Upper lobe of right lung (tissue), 1 donor: ENCODE measurements at regions not wholly inside any gene's neighbourhood (a gene's known extent, or its start where the extent isn't known, plus 50 kb on each side); places are given as distances from the start of the nearest gene placed in this dataset.

ENCODE experiments used
- ATAC-seq: fragments of 200-7000 bp; cut with Tn5 transposase; one replicate; pipeline ENCODE4 v1.9.1; 2020; ENCODE audit warnings: mild to moderate bottlenecking, moderate library complexity
- DNase-seq: peaks from one replicate; pipeline ENCODE4 v3.0.0-alpha.2; 2020
- H3K27ac ChIP-seq: fragments of 200-600 bp; one replicate; pipeline ENCODE4 v1.8.0; 2022
- H3K27me3 ChIP-seq: fragments of 200-600 bp; one replicate; pipeline ENCODE4 v1.8.0; 2022; ENCODE audit warnings: mild to moderate bottlenecking
- H3K36me3 ChIP-seq: fragments of 200-600 bp; one replicate; pipeline ENCODE4 v1.8.0; 2022
- H3K4me1 ChIP-seq: fragments of 200-600 bp; one replicate; pipeline ENCODE4 v1.8.0; 2022
- H3K4me3 ChIP-seq: fragments of 200-600 bp; one replicate; pipeline ENCODE4 v1.8.0; 2022; ENCODE audit warnings: mild to moderate bottlenecking
- H3K9me3 ChIP-seq: fragments of 200-600 bp; one replicate; pipeline ENCODE4 v1.8.0; 2022
- intact Hi-C: fragments of 100-400 bp; cut with DNase I; formaldehyde crosslinking; loops from one replicate; pipeline ENCODE4 v1.11.0; 2022
- TF ChIP-seq, protein P1 (sequence below): fragments of 200-600 bp; IDR thresholded peaks from one replicate; pipeline ENCODE4 v1.8.0; 2022; ENCODE audit warnings: antibody characterized with exemption
- donor health status: DM: no; HTN: yes; CAD: no; lungs with severe emphysema.

DNA sequence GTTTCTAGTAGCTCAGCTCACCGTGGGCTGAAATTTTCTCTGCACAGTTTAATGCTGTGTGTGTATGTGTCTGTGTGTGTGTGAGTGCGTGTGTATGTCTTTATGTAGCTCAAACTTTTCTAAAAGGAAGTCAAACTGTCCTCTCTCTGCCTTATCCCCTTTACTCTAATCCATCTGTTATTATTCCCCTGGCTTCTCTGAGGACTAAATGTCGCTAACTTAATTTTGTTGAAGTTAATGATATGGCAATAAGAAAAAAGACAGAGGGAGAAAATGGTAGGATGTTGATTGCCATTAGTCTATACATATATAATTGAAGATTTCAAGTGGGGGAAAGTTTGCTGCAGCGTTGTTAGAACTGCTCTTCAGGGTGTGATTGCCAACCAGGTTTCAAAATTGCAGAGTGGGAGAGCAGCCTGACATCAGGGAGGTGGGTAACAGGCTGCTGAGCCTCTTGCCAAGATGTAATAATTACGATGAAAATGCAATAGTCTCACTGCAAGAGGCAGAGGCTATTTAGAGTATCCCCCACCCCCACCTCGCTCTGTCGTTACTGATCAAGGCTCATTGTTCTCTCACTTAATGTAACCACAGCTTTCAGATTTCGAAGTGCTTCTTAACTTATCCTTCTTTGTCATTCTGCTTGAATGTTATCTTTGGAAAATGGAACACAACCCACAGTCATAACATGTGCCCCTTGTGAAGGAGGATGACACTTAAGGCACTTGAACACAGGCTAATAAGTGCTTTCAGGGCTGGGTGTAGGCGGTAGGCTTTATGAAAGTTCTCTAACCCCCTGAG lies 559.0 kb upstream of the PLXNA2 start:
- Histone ChIP-seq H3K27me3 (no peaks in the 10 kb centered on the region), H3K27ac (no peak overlapping the region), H3K4me3 (no peak overlapping the region), H3K4me1 (no peaks in the 10 kb centered on the region), H3K36me3 (no peaks in the 10 kb centered on the region), H3K9me3 (no peaks in the 10 kb centered on the region)
- ATAC-seq (peak; percentile 61), DNase-seq (no peak)
- TF ChIP-seq, protein P1, sequence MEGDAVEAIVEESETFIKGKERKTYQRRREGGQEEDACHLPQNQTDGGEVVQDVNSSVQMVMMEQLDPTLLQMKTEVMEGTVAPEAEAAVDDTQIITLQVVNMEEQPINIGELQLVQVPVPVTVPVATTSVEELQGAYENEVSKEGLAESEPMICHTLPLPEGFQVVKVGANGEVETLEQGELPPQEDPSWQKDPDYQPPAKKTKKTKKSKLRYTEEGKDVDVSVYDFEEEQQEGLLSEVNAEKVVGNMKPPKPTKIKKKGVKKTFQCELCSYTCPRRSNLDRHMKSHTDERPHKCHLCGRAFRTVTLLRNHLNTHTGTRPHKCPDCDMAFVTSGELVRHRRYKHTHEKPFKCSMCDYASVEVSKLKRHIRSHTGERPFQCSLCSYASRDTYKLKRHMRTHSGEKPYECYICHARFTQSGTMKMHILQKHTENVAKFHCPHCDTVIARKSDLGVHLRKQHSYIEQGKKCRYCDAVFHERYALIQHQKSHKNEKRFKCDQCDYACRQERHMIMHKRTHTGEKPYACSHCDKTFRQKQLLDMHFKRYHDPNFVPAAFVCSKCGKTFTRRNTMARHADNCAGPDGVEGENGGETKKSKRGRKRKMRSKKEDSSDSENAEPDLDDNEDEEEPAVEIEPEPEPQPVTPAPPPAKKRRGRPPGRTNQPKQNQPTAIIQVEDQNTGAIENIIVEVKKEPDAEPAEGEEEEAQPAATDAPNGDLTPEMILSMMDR, result no peak
- intact Hi-C loops, result no loop called here

GRCh38 chr1:208807446-208808127 lies 563.4 kb upstream of the PLXNA2 start:
- no peak overlapping the region for H3K27ac ChIP-seq
- intact Hi-C loops, result no loop called here
- no peaks in the 10 kb centered on the region for H3K9me3 ChIP-seq
- DNase-seq, result no peak
- no peaks in the 10 kb centered on the region for H3K27me3 ChIP-seq
- TF ChIP-seq, protein P1, result no peak
- no peaks in the 10 kb centered on the region for H3K36me3 ChIP-seq
- no peak for ATAC-seq
- H3K4me1 ChIP-seq, result no peaks in the 10 kb centered on the region
- no peak overlapping the region for H3K4me3 ChIP-seq

- Histone ChIP-seq H3K9me3 (no peaks in the 10 kb centered on the region), H3K4me3 (no peak overlapping the region), H3K27ac (no peak overlapping the region), H3K27me3 (no peaks in the 10 kb centered on the region), H3K36me3 (no peaks in the 10 kb centered on the region), H3K4me1 (no peaks in the 10 kb centered on the region)
- DNase-seq (no peak), ATAC-seq (no peak)
- TF ChIP-seq, protein P1, result no peak
- intact Hi-C loops, result no loop called here
Measured at GRCh38 chr1:208808301-208808700, 564.1 kb upstream of the PLXNA2 start.

DNA sequence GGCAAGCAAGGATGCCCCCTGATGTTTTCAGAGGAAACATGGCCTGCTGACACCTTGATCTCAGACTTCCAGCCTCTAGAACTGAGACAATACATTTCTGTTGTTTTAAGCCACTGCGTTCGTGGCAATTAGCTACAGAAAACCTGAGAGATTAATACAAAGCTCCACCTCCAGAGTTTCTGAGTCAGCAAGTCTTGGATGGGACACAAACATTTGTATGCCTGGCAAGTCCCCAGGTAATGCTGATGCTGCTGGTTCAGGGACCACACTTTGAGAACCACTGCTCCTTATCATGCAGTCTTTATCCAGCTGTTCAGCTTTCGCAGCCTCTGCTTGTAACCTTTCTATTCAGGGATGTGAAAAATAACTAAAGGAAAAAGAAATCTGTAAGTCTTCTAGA lies 565.7 kb upstream of the PLXNA2 start:
- intact Hi-C loops, result no loop called here
- H3K9me3 ChIP-seq, result no peaks in the 10 kb centered on the region
- no peak overlapping the region for H3K4me3 ChIP-seq
- DNase-seq, result no peak
- H3K27me3 ChIP-seq, result no peaks in the 10 kb centered on the region
- no peak overlapping the region for H3K27ac ChIP-seq
- no peaks in the 10 kb centered on the region for H3K4me1 ChIP-seq
- TF ChIP-seq, protein P1, result no peak
- ATAC-seq, result no peak
- H3K36me3 ChIP-seq, result no peaks in the 10 kb centered on the region

DNA sequence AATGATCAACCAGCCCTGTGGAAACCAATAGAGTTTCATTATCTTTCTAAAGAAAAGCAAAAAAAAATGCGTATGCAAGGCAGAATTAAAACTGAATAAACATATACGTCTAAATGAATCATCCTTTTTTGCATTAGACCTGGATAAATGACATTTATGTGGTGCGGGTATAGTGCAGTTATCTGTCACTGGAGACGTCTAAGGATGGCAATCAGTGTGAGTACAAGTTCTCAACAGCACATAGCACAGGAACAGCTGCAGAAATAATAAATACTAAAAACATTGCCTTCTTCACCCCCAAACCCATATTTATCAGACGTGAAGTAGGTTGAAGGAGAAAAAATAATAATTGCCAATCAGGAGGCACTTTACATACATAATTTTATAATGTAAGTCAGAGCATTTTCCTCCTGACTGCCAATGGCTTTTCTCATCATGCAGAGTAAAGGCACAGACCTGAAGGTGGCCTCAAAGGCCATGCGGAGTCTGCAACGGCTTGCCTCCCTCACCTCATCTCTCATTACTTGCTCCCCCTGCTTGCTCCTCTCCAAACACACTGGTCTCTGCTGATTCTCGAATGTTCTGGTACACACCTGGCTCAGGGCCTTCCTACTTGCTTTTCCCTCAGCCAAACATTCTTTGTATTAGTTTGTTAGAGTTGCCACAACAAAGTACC lies 574.7 kb upstream of the PLXNA2 start:
- intact Hi-C loops, result no loop called here
- TF ChIP-seq, protein P1, result no peak
- no peaks in the 10 kb centered on the region for H3K36me3 ChIP-seq
- DNase-seq (no peak), ATAC-seq (no peak)
- H3K27me3 ChIP-seq, result no peaks in the 10 kb centered on the region
- no peak overlapping the region for H3K4me3 ChIP-seq
- no peaks in the 10 kb centered on the region for H3K4me1 ChIP-seq
- H3K9me3 ChIP-seq, result no peaks in the 10 kb centered on the region
- no peak overlapping the region for H3K27ac ChIP-seq
